Urothelium cell line (cell line): ENCODE measurements at regions not wholly inside any gene's neighbourhood (a gene's known extent, or its start where the extent isn't known, plus 50 kb on each side); places are given as distances from the start of the nearest gene placed in this dataset.
"Not testable (repeated sequence)": the region's sequence is repeated elsewhere in the genome, so short reads cannot be mapped to it uniquely, and the experiment has no call there.

Experiments used
- DNase-seq: peaks from one replicate; pipeline ENCODE4 v3.0.0; 2011; ENCODE audit warnings: low spot score, mixed read lengths
- FAIRE-seq: peaks from 2 replicates; lab custom pipeline; 2011; peaks lifted over from hg19 to GRCh38; lab: Jason Lieb, UNC

GRCh38 chr2:144040834-144041233 is 479.1 kb downstream of the ZEB2 start:
- DNase-seq: no peak
- no peak for FAIRE-seq

DNA sequence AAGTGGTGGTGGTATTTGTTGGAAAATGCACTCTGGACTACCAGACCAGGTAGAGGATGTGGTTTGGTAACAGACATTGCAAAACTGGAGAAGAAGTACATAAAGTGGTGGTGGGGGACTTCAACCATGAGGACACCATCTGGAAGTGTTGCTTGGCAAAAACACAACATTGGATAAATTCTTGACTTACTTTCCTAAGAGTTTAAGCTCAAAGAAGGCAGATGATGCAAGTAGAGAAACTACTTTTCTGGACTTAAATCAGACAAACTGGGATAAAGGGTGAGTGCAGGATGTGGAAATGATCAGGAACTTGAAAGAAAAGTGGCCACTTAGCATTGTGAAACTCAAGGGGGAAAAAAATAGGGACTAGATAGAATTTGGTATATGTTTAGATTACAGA is 487.4 kb downstream of the ZEB2 start:
- FAIRE-seq (no peak), DNase-seq (no peak)

GRCh38 chr2:144030791-144031190 is 489.1 kb downstream of the ZEB2 start:
- FAIRE-seq: no peak
- DNase-seq: no peak

DNA sequence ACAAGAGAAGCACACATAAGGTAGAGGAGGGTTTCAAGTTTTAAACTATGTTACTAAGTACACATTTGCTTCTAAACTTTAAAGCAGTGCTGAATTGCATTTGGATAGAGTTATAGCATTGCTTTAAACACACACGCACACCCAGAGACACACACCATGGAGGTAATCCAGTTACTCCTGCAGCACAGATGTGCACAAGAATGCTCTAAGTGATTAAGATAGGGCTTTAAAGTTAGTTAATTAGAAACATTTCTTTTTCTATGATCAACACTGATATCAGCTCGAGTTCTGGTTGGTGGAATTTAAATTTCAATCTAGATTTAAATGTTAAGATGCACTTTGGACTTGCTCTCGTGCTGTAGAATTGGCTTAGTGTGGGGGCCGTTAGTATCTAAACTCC is 492.3 kb downstream of the ZEB2 start:
- no peak for FAIRE-seq
- DNase-seq: no peak

GRCh38 chr2:144026753-144027152 is 493.2 kb downstream of the ZEB2 start:
- FAIRE-seq: no peak
- DNase-seq: no peak

DNA sequence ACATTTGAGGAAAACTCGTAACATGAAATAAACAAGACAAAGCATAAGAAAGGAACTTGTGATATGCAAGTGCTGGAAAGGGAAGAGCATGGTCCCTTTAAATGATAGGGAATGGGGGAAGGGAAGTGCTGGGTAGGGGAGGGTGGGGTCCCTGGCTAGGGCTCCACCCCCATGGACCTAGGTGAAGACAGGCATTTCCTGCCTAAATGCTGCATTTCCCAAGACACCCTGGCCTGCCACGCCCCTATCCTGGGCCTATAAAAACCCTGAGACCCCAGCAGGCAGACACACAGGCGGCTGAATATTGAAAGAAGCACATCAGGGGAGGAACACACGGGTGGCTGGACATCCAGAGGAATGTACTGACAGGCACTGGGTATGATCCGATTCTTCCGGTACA is 499.9 kb downstream of the ZEB2 start:
- FAIRE-seq: no peak
- DNase-seq: no peak

GRCh38 chr2:144015655-144016245 is 504.2 kb downstream of the ZEB2 start:
- FAIRE-seq: no peak
- DNase-seq: no peak

DNA sequence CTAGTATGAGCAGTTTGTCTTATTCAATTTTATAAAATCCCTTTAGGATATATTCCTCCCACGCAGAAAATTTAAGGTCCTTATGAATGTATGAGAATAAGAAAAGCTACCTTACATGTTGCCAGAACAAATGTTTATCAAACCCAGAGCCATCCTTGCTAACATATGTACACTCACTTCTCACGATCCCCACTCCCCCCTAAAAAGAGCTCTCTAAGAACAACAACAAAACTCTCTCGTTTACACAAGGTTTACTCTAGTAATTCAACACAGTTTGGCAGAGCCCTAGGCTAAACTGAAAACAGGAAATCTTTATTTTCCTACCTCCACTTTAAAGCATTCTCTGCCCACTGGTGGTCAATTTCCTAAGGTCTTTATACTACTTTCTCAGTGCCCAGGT is 504.9 kb downstream of the ZEB2 start:
- no peak for FAIRE-seq

GRCh38 chr2:144014103-144014502 is 505.8 kb downstream of the ZEB2 start:
- DNase-seq: no peak
- FAIRE-seq: no peak

More for the DNA sequence above, 504.9 kb downstream of the ZEB2 start:
- no peak for DNase-seq

- no peak for FAIRE-seq
These were observed 507.6 kb downstream of the ZEB2 start for GRCh38 chr2:144012304-144012703.

DNA sequence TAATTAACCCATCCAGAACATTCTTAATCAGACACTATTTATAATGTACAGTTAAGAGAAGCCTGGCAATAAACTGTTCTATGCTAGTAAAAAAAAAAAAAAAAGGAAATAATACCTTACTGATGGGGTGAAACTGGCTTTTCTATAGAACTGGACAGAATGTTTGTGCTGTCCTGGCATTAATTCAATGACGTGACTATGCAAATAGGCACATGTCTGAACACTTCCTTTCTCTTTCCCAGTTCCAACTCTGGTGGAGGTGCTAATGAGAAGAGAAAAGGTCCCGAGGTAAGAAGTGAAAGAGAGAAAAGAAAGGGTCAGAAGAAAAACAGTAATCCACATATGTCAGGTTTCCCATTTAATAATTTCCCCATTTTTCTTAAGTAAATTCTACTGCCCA is 508.4 kb downstream of the ZEB2 start:
- DNase-seq (no peak), FAIRE-seq (no peak)

More at GRCh38 chr2:144012304-144012703, 507.6 kb downstream of the ZEB2 start:
- DNase-seq: no peak

DNA sequence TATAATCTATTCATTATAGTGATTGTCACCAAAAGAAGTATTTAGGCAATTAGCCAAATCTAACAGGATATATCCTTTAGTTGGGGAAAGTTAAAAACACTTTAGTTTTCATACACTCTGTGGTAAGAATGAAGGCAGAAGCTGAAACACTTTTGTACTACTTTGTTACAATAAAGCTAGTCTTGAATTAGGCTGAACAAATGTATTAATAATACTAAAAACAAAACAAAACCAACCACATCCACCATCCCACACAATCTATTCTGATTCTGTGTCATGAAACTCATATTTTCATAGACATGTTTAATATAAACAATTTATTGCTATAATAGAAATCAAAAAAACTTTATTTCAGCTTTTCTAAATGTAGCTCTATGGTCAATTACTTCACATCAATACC is 508.8 kb downstream of the ZEB2 start:
- no peak for FAIRE-seq

DNA sequence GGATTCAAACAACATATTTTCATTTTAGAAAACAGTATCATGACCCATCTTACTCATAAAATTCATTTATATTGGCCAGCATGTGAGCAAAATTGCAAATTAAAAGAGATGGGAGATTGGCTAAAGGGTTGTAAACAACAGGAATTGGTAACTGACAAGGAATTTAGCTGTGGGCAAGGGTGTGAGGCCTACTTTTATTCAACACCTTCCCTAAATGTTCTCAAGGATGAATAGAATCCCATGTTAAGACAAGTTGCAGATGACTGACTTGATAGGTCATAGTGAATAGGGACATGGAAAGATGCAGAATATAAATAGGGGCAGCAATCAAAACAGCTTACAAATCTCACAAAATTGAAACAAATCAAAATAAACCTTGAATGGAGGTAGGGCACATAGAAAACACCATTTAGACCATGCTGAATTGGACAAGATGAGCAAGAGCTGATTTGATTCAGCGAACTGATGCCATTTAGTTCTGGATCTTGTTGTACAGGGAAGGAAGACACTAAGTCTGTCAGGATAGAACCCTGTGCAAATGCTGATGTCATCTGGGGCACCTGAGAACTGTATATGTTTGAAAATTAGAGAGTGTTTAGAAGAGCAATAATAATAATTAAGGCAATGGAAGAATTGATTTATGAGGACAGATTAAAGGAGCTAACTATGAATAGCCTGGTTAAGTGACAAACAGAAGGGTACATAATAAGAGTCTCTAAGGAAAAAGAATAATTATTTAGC is 509.7 kb downstream of the ZEB2 start:
- no peak for FAIRE-seq
- DNase-seq: no peak

More for the DNA sequence above, 508.8 kb downstream of the ZEB2 start:
- no peak for DNase-seq

- no peak for DNase-seq
- FAIRE-seq: no peak
These were observed 513.8 kb downstream of the ZEB2 start for GRCh38 chr2:144006139-144006538.

DNA sequence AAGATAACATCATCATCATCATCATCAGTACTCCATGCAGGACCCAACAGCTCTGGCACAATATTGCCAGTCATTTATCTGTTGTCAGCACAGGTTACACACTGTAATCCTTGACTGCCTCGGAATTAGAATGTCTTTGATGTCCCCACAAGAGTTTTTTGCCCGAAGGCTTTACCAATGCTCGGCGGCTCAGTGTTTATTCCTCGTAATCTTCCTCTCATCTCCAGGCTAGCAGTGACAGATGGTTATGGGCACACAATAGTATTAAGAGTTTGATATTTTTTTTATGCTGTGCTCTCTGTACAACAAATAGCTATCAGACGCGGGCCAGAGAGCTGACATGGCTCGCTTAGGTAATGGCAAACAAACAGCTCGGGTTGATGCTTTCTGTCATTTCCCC is 515.2 kb downstream of the ZEB2 start:
- DNase-seq (no peak), FAIRE-seq (no peak)

DNA sequence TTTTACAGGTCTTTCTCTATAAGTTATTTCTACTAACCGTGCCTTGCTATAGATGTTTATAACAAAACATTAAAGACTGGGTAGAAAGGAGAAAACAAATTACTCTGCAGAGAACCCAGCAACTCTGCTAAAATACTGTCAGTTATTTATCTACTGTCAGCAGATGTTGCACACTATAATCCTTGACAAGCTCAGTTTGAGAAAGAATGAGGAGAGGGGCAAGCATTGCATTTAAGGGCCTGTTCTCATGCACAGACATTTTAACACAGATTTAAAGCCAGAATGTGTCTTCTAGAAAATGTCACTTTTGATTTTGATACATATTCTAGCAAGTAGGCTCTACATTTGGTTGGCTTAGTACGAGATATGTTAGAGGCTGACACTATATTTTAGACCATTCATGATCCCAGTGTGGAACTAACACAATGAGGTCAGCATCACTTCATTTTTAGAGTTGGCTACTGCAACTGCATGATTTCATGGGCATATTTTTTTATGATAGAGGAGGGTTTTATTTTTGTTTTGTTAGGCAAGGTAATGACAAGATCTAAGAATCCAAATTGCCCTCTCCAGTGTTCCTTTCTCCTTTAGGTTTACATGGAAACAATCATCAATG is 516.4 kb downstream of the ZEB2 start:
- FAIRE-seq (no peak), DNase-seq (no peak)

DNA sequence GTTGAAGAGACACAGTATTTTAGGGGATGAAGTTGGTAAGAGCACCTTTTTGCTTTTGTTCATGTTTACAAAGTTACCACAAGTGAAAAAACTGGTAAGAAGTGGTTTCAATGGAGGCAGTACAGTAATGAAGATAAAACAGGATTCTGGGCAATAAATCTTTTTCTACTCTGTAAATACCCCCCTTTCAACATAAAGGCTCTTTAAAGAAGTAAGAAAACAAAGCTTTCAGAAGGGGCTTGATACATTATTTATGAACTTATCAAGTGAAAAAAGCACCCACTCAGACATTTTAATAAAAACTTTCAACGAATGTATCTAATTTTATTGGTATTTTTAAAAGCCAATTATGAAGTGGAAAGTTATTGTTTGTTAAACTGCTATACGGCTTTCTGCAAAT is 522.9 kb downstream of the ZEB2 start:
- DNase-seq (no peak), FAIRE-seq (no peak)

GRCh38 chr2:143994961-143995360 is 525.0 kb downstream of the ZEB2 start:
- FAIRE-seq (no peak), DNase-seq (no peak)

DNA sequence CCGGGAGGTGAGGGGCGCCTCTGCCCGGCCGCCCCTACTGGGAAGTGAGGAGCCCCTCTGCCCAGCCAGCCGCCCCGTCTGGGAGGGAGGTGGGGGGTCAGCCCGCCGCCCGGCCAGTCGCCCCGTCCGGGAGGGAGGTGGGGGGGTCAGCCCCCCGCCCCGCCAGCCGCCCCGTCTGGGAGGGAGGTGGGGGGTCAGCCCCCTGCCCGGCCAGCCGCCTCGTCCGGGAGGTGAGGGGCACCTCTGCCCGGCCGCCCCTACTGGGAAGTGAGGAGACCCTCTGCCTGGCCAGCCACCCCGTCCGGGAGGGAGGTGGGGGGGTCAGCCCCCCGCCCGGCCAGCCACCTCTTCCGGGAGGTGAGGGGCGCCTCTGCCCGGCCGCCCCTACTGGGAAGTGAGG is 528.3 kb downstream of the ZEB2 start:
- not testable (repeated sequence) for FAIRE-seq, DNase-seq

DNA sequence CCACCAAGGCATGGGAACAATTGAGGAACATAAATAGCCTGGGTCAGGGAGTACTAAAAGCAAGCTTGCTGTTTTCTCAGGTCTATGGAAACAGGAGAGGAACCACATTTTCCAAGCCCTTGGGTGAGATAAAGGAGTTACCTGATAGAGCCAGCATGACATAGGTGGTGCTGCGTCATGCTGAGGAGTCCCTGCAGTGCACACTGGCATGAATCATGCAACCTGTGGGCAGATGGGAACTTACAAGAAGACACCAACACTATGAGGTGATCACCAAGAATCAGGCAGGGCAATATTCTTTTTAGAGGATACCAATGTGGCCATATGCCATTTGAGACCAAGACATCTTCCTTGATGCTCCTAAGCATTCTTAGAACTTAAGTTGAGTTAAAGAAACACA is 531.8 kb downstream of the ZEB2 start:
- FAIRE-seq (no peak), DNase-seq (no peak)

DNA sequence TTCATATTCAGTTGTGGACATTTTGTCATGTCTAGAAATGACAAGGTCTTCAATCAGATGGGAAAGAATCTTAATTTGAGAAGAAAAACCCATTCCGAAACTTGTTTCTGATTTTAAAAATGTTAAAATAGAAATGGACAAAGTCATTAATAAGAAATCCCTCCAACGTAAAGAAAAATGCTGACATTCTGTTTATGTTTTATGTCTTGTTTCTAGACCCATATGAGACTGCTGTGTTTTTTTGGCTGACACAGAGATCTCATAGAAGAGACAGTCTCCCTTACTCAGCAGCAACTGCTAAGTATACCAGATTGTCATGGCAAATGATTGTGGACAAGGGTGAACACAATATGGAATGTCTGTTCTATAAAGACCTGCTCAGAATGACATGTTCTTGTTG is 538.5 kb downstream of the ZEB2 start:
- no peak for FAIRE-seq
- DNase-seq: no peak

DNA sequence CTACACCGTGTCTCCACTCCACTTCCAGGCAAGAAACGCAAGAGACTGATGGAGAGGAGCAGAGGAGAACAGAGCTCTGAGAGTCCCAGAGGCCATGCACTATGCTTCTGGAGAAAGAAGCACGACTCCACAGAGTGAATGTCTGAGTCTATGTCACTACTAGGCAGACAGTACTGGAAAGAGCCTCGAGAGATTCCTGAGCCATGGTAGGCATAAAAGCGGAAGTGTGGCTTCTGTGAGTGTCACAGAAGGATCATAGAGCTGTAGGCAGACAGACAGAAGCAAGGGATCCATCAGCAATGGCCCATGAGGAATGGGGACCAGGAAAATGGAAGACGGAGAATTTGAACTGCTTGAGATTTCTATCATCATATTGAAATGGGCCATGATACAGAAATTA is 542.6 kb downstream of the ZEB2 start:
- no peak for FAIRE-seq
- DNase-seq: no peak
